ENCODE measurements at regions not wholly inside any gene's neighbourhood (a gene's known extent, or its start where the extent isn't known, plus 50 kb on each side); places are given as distances from the start of the nearest gene placed in this dataset.
"Not testable (repeated sequence)": the region's sequence is repeated elsewhere in the genome, so short reads cannot be mapped to it uniquely, and the experiment has no call there.

- DNase-seq (ENCODE audit: low spot score): no peak
Measured at GRCh38 chr7:130849604-130850003, 115.6 kb upstream of the KLF14 start.

- DNase-seq (ENCODE audit: low spot score): no peak
Measured at GRCh38 chr7:130850956-130851355, 116.9 kb upstream of the KLF14 start.

- no peak for DNase-seq (ENCODE audit: low spot score)
Measured at GRCh38 chr7:130852867-130853266, 118.9 kb upstream of the KLF14 start.

- no peak for DNase-seq (ENCODE audit: low spot score)
Measured at GRCh38 chr7:130853503-130854279, 119.7 kb upstream of the KLF14 start.

GRCh38 chr7:130854481-130854880, 120.5 kb upstream of the KLF14 start:
- DNase-seq (ENCODE audit: low spot score): no peak

GRCh38 chr7:130856866-130857265, 122.9 kb upstream of the KLF14 start:
- DNase-seq (ENCODE audit: low spot score): no peak

- not testable (repeated sequence) for DNase-seq (ENCODE audit: low spot score)
Measured at GRCh38 chr7:130860832-130861231, 126.8 kb upstream of the KLF14 start.

GRCh38 chr7:130865408-130866236, 131.6 kb upstream of the KLF14 start:
- DNase-seq (ENCODE audit: low spot score): no peak

GRCh38 chr7:130867039-130867438, 133.0 kb upstream of the KLF14 start:
- no peak for DNase-seq (ENCODE audit: low spot score)

- DNase-seq (ENCODE audit: low spot score): no peak
Measured at GRCh38 chr7:130867581-130868136, 133.7 kb upstream of the KLF14 start.

- DNase-seq (ENCODE audit: low spot score): no peak
Measured at GRCh38 chr7:130868139-130868538, 134.1 kb upstream of the KLF14 start.

- DNase-seq (ENCODE audit: low spot score): no peak
Measured at GRCh38 chr7:130869918-130870317, 135.9 kb upstream of the KLF14 start.

GRCh38 chr7:130872341-130872740, 138.3 kb upstream of the KLF14 start:
- DNase-seq (ENCODE audit: low spot score): no peak

- DNase-seq (ENCODE audit: low spot score): no peak
Measured at GRCh38 chr7:130872756-130873448, 138.9 kb upstream of the KLF14 start.

GRCh38 chr7:130874071-130874915, 140.3 kb upstream of the KLF14 start:
- DNase-seq (ENCODE audit: low spot score): no peak

- no peak for DNase-seq (ENCODE audit: low spot score)
Measured at GRCh38 chr7:130875265-130875741, 141.3 kb upstream of the KLF14 start.

- DNase-seq (ENCODE audit: low spot score): no peak
Measured at GRCh38 chr7:130875901-130876300, 141.9 kb upstream of the KLF14 start.

GRCh38 chr7:130877236-130877990, 143.4 kb upstream of the KLF14 start:
- DNase-seq (ENCODE audit: low spot score): no peak

GRCh38 chr7:130877991-130878305, 143.9 kb upstream of the KLF14 start:
- no peak for DNase-seq (ENCODE audit: low spot score)

- DNase-seq (ENCODE audit: low spot score): no peak
Measured at GRCh38 chr7:130878785-130879184, 144.8 kb upstream of the KLF14 start.

GRCh38 chr7:130879191-130879590, 145.2 kb upstream of the KLF14 start:
- DNase-seq (ENCODE audit: low spot score): no peak

Data from globus pallidus (tissue), 1 donor.